NCI-H2107 treated with DMSO at 0.1 percent for 48 hours (cell line): ENCODE measurements at regions not wholly inside any gene's neighbourhood (a gene's known extent, or its start where the extent isn't known, plus 50 kb on each side); places are given as distances from the start of the nearest gene placed in this dataset.

Experiments
- DNase-seq: peaks from one replicate; lab custom pipeline; 2025; ENCODE audit not compliant: unreplicated experiment; lab: John Stamatoyannopoulos, UW

GRCh38 chr4:99714179-99714578, 56.6 kb upstream of the C4orf54 start:
- DNase-seq = no peak

DNA sequence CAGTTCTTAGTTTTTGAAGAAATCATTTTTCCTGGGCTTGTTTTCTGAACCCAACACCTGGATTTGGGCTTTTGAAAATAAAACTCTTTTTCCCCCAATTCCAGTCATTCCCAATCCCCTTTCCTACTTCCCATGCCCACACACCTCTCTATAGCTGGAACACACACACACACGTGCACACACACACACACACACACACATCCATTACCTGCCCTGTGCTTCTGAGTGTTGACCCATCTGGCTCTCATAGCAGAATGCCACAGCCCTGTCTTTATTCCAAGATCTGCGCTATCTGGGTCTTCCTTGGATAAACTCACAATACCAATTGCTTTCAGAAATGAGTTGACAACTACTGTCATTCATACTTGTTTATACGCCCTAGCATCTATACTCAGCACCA, 54.9 kb upstream of the C4orf54 start:
- no peak for DNase-seq

- no peak for DNase-seq
Observed at GRCh38 chr4:99712099-99712498, 54.5 kb upstream of the C4orf54 start.

DNA sequence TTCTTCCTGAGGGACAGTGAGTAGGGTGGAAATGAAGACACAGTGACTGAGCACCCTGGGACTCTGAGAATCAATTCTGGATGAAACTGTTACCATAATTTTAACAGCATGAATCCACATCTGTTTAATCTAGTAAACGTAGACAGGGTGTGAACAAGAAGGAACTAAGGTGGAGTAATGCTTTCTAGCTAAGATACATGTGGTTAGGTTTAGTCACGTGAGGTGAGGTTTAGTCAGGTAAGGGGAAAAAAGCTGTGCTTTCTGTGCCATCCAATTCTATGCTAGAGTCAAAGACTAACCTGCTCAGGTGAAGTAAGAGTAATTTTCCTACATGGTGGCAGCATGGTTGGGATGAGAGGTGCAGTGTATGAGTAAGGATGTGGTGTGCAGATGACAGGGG, 54.0 kb upstream of the C4orf54 start:
- DNase-seq = no peak

DNA sequence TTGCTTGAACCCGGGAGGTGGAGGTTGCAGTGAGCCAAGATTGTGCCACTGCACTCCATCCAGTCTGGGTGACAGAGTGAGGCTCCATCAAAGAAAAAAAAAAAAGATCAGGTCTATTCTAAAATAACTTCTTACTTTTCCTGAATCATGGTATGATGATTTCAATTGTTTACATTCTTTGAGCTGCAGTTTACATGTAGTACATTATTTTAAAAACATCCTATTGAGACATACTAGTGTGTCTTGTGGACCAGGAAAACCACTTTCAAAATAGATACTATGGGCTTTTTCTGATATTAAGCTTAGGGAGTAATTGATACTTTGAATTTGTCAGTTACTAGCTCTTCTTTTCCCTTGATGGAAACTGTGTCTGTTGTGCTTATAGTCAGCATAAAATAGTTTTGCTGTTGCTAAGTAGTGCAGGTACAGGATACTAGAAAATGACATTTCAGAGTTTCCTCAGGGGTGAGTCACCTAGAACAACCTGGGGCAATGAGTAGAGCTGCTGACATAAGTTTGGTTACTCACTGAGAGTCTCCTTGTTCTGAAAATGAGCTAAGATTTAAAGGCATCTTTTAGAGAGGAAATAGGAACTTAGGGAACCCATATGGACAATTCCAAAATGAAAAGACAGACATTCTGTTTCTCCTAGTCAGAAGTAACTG, 53.2 kb upstream of the C4orf54 start:
- no peak for DNase-seq

DNA sequence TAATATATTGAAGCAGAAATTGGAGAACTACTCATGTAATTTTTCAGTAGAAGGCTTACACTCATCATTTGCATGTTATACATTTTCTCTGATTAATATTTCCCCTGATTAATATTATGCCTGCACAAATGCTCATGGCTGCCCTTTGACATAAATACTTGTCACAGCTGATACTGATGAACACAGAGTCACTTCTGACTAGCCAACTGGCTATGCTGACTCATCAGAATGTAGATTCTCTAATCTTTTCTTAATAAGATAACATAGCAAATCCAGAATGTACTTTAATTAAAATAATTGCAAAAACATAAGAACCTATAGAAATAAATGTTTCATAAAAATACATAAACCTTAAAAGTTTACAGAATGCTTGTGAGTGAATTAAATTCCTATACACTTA, 52.4 kb upstream of the C4orf54 start:
- DNase-seq = no peak

DNA sequence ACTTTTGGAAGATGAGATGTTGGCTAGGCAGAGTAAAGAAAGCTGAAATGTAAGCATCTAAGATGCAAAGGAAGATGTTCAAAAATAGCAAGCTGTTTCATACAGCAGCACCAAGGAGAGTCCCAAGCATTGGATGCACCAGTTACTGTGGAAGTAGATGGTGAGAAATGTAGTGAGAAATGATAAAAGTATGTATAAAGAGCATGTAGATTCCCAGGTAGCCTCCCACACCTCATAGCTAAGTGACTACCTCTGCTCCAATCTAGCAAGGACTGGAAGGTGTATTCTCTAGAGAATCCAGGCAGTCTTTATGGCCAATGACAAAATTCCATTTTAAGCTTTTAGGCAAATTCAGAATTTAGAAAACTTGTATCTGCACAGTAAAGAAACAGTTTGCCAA, 50.9 kb upstream of the C4orf54 start:
- DNase-seq = no peak
